ENCODE measurements at regions not wholly inside any gene's neighbourhood (a gene's known extent, or its start where the extent isn't known, plus 50 kb on each side); places are given as distances from the start of the nearest gene placed in this dataset.

DNA sequence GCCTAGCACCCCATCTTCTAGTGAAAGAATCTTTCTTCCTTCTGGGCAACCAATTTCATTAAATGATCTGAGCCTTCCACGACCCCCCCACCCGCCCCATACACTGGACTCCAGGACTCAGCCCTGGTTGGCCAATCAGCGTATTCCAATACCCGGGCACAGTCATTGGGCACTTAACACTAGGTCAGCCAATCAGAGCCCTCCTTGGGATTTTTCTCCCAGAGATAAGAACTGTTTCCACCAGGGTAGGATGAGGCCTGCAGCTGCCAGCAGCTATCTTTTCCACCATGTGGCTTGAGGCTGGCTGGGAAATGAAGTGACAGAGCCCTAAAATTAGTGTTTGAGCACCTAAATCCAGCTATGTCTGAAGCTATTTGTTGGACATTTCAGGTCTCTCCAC is 418.8 kb downstream of the BCOR start:
- Histone ChIP-seq H3K27ac (ENCODE audit: low read depth, low read length) (no peak overlapping the region), H2AFZ (ENCODE audit: low read depth, low read length, poor library complexity, severe bottlenecking) (no peak overlapping the region), H3K79me2 (ENCODE audit: insufficient read depth, low read length) (no peaks in the 10 kb centered on the region), H3K4me3 (replicated peaks in 1 of 2; ENCODE audit: low read depth in 1 of 2, low read length in 2 of 2) (no peak overlapping the region), H3K9me3 (ENCODE audit: control insufficient read depth in 1 of 2, insufficient read depth in 1 of 2, low read depth in 1 of 2, low read length in 2 of 2) (no peaks in the 10 kb centered on the region), H3K9me2 (ENCODE audit: insufficient read depth) (no peaks in the 10 kb centered on the region), H3K9ac (ENCODE audit: low read length) (no peak overlapping the region), H4K20me1 (ENCODE audit: insufficient read depth) (no peaks in the 10 kb centered on the region), H3K4me1 (ENCODE audit: control insufficient read depth in 1 of 2, insufficient read depth in 2 of 2, low read length in 2 of 2) (no peaks in the 10 kb centered on the region), H3K36me3 (ENCODE audit: control insufficient read depth in 1 of 2, insufficient read depth in 2 of 2, low read length in 2 of 2) (no peaks in the 10 kb centered on the region), H3K4me2 (ENCODE audit: low read length) (no peak overlapping the region), H3K27me3 (ENCODE audit: insufficient read depth, low read length) (no peaks in the 10 kb centered on the region)
- ATAC-seq (peak; percentile 61), DNase-seq (ENCODE audit: low read depth, low spot score) (no peak)
- POLR2A ChIA-PET = no interaction called here
- intact Hi-C loops (cut with micrococcal nuclease) = no loop called here
- TF ChIP-seq, protein P1, sequence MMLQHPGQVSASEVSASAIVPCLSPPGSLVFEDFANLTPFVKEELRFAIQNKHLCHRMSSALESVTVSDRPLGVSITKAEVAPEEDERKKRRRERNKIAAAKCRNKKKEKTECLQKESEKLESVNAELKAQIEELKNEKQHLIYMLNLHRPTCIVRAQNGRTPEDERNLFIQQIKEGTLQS (IDR thresholded peaks at IDR 0.05) = no peak
- TF ChIP-seq EGR1 (IDR thresholded peaks at IDR 0.05; ENCODE audit: low read depth) (no peak), TCF7L2 (IDR thresholded peaks at IDR 0.05; ENCODE audit: borderline replicate concordance, extremely low read depth, insufficient read depth, insufficient read length) (no peak)
- no TSS peak for BruUV-seq (replicated peaks)
- RAD21 ChIA-PET (ENCODE audit: low non-redundant PET in 1 of 2, low total read pairs in 2 of 2, uncharacterized antibody in 2 of 2, unreplicated experiment in 2 of 2) = no interaction called here
- CTCF ChIA-PET = no interaction called here

DNA sequence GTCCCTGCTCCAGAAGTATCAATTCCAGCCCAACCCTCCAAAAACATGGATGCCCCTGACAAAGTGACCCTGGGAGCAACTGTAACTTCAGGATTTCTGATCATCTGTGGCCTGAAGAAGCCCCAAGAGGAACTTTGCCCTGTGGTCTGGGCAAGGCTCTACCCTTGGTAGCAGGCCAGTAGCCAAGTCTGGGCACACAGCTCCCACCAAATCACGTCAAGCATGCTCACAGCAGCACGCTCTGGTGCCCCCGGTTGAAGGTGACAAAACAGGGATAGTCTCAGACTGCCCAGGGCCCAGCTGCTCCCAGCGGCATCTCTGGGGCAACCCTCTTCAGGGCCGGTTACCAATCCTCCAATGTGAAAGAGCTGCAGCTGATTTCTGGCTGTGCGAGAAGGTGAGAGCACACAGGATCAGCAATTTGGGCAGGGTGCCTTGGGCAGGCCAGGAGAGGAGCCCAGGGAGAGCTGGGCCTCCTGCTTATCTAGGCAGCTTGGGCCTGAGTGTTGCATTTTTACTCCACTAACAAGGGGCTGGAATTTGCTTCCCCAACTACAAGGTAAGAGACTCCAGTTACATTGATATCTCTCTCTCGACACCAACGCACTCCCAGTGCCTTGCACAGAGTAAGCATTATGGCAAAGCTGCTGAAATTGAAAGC is 418.1 kb downstream of the BCOR start:
- no peaks in the 10 kb centered on the region for H4K20me1 ChIP-seq (ENCODE audit: insufficient read depth)
- H3K4me1 ChIP-seq (ENCODE audit: control insufficient read depth in 1 of 2, insufficient read depth in 2 of 2, low read length in 2 of 2) = no peaks in the 10 kb centered on the region

More for the DNA sequence above, 418.1 kb downstream of the BCOR start:
- TF ChIP-seq, protein P1 (IDR thresholded peaks at IDR 0.05) = no peak
- no peak for TF ChIP-seq ZFX (IDR thresholded peaks at IDR 0.05)
- TF ChIP-seq YY1 (IDR thresholded peaks at IDR 0.05; ENCODE audit: extremely low read depth, insufficient replicate concordance, low read depth, low read length) = no peak
- ATAC-seq (no peak), DNase-seq (ENCODE audit: low read depth, low spot score) (no peak)
- Histone ChIP-seq H3K36me3 (ENCODE audit: control insufficient read depth in 1 of 2, insufficient read depth in 2 of 2, low read length in 2 of 2) (no peaks in the 10 kb centered on the region), H3K9me3 (ENCODE audit: control insufficient read depth in 1 of 2, insufficient read depth in 1 of 2, low read depth in 1 of 2, low read length in 2 of 2) (no peaks in the 10 kb centered on the region), H3K9me2 (ENCODE audit: insufficient read depth) (no peaks in the 10 kb centered on the region), H2AFZ (ENCODE audit: low read depth, low read length, poor library complexity, severe bottlenecking) (no peak overlapping the region), H3K4me2 (ENCODE audit: low read length) (no peak overlapping the region), H3K27ac (ENCODE audit: low read depth, low read length) (no peak overlapping the region), H3K9ac (ENCODE audit: low read length) (no peak overlapping the region), H3K27me3 (ENCODE audit: insufficient read depth, low read length) (no peaks in the 10 kb centered on the region), H3K79me2 (ENCODE audit: insufficient read depth, low read length) (no peaks in the 10 kb centered on the region), H3K4me3 (replicated peaks in 1 of 2; ENCODE audit: low read depth in 1 of 2, low read length in 2 of 2) (no peak overlapping the region)
- CTCF ChIA-PET = no interaction called here
- POLR2A ChIA-PET = interaction anchor here (0.7 kb wide), 1 partner anchor 36 kb away, joined by 4 read pairs; no protein-coding TSS in a partner anchor
- no TSS peak for BruUV-seq (replicated peaks)
- RAD21 ChIA-PET (ENCODE audit: low non-redundant PET in 1 of 2, low total read pairs in 2 of 2, uncharacterized antibody in 2 of 2, unreplicated experiment in 2 of 2) = no interaction called here
- intact Hi-C loops (cut with micrococcal nuclease) = no loop called here

Measured in HCT116 (cell line).